Activated CD4-positive, alpha-beta memory T cell treated with anti-CD3 and anti-CD28 coated beads, Interleukin-2, amount 10 ng/mL, durations not matched to agents 7 days and 5 days (primary cell): ENCODE measurements at regions not wholly inside any gene's neighbourhood (a gene's known extent, or its start where the extent isn't known, plus 50 kb on each side); places are given as distances from the start of the nearest gene placed in this dataset.

Experiments used
- CTCF ChIA-PET: fragments of 350-600 bp; sonication (Branson Sonifier 250); formaldehyde crosslinking; loops from one replicate; lab custom pipeline; 2021; ENCODE audit warnings: antibody characterized with exemption, inconsistent platforms; lab: Charles Lee
- POLR2A ChIA-PET: fragments of 350-600 bp; sonication (Branson Sonifier 250); formaldehyde crosslinking; loops from one replicate; lab custom pipeline; 2021; ENCODE audit warnings: antibody characterized with exemption; lab: Charles Lee
- DNase-seq: peaks from one replicate; pipeline ENCODE4 v3.0.0-alpha.2; 2020
- H3K27ac Mint-ChIP-seq: one replicate; pipeline ENCODE4 v1.8.0; 2021; ENCODE audit warnings: mild to moderate bottlenecking, mixed read lengths
- H3K27me3 Mint-ChIP-seq: one replicate; pipeline ENCODE4 v1.8.0; 2021; ENCODE audit warnings: mixed read lengths
- H3K36me3 Mint-ChIP-seq: one replicate; pipeline ENCODE4 v1.8.0; 2021; ENCODE audit warnings: low read depth, mixed read lengths
- H3K4me1 Mint-ChIP-seq: one replicate; pipeline ENCODE4 v1.8.0; 2021; ENCODE audit warnings: mixed read lengths
- H3K4me3 Mint-ChIP-seq: one replicate; pipeline ENCODE4 v1.8.0; 2021; ENCODE audit warnings: mild to moderate bottlenecking, mixed read lengths
- H3K9me3 Mint-ChIP-seq: one replicate; pipeline ENCODE4 v1.8.0; 2021; ENCODE audit warnings: mixed read lengths

- Mint-ChIP-seq H3K27ac (no peak overlapping the region), H3K27me3 (no peaks in the 10 kb centered on the region), H3K4me3 (no peak overlapping the region), H3K4me1 (no peaks in the 10 kb centered on the region), H3K9me3 (no peaks in the 10 kb centered on the region), H3K36me3 (no peaks in the 10 kb centered on the region)
- DNase-seq, result no peak
- POLR2A ChIA-PET, result no interaction called here
- CTCF ChIA-PET, result no interaction called here
Observed at GRCh38 chr2:142791335-142791734, 86.1 kb upstream of the KYNU start.

GRCh38 chr2:142786918-142787702, 90.4 kb upstream of the KYNU start:
- ChIA-PET CTCF (no interaction called here), POLR2A (no interaction called here)
- no peaks in the 10 kb centered on the region for H3K36me3 Mint-ChIP-seq
- no peak overlapping the region for H3K4me3 Mint-ChIP-seq
- no peaks in the 10 kb centered on the region for H3K4me1 Mint-ChIP-seq
- DNase-seq, result no peak
- no peaks in the 10 kb centered on the region for H3K27me3 Mint-ChIP-seq
- no peaks in the 10 kb centered on the region for H3K9me3 Mint-ChIP-seq
- no peak overlapping the region for H3K27ac Mint-ChIP-seq

- POLR2A ChIA-PET, result no interaction called here
- H3K27ac Mint-ChIP-seq, result no peak overlapping the region
- H3K36me3 Mint-ChIP-seq, result no peaks in the 10 kb centered on the region
Observed at GRCh38 chr2:142782942-142783443, 94.5 kb upstream of the KYNU start.

GRCh38 chr2:142781146-142781545, 96.3 kb upstream of the KYNU start:
- no peaks in the 10 kb centered on the region for H3K9me3 Mint-ChIP-seq
- ChIA-PET CTCF (no interaction called here), POLR2A (no interaction called here)
- no peak for DNase-seq
- no peaks in the 10 kb centered on the region for H3K27me3 Mint-ChIP-seq
- no peaks in the 10 kb centered on the region for H3K4me1 Mint-ChIP-seq
- no peak overlapping the region for H3K27ac Mint-ChIP-seq
- no peak overlapping the region for H3K4me3 Mint-ChIP-seq
- H3K36me3 Mint-ChIP-seq, result no peaks in the 10 kb centered on the region

More at GRCh38 chr2:142782942-142783443, 94.5 kb upstream of the KYNU start:
- no peaks in the 10 kb centered on the region for H3K27me3 Mint-ChIP-seq
- no peaks in the 10 kb centered on the region for H3K4me1 Mint-ChIP-seq
- DNase-seq, result no peak
- no peaks in the 10 kb centered on the region for H3K9me3 Mint-ChIP-seq
- CTCF ChIA-PET, result no interaction called here
- no peak overlapping the region for H3K4me3 Mint-ChIP-seq

- ChIA-PET CTCF (no interaction called here), POLR2A (no interaction called here)
- no peaks in the 10 kb centered on the region for H3K4me1 Mint-ChIP-seq
- H3K4me3 Mint-ChIP-seq, result no peak overlapping the region
- DNase-seq, result no peak
- H3K27ac Mint-ChIP-seq, result no peak overlapping the region
- no peaks in the 10 kb centered on the region for H3K27me3 Mint-ChIP-seq
- no peaks in the 10 kb centered on the region for H3K36me3 Mint-ChIP-seq
- no peaks in the 10 kb centered on the region for H3K9me3 Mint-ChIP-seq
Observed at GRCh38 chr2:142778289-142778688, 99.2 kb upstream of the KYNU start.

GRCh38 chr2:142777742-142778141, 99.7 kb upstream of the KYNU start:
- no peak for DNase-seq
- Mint-ChIP-seq H3K27me3 (no peaks in the 10 kb centered on the region), H3K4me3 (no peak overlapping the region), H3K4me1 (no peaks in the 10 kb centered on the region), H3K27ac (no peak overlapping the region), H3K9me3 (no peaks in the 10 kb centered on the region), H3K36me3 (no peaks in the 10 kb centered on the region)
- ChIA-PET CTCF (no interaction called here), POLR2A (no interaction called here)

- H3K4me1 Mint-ChIP-seq, result no peaks in the 10 kb centered on the region
- ChIA-PET POLR2A (no interaction called here), CTCF (no interaction called here)
- no peaks in the 10 kb centered on the region for H3K27me3 Mint-ChIP-seq
- no peak overlapping the region for H3K4me3 Mint-ChIP-seq
- no peak for DNase-seq
- peaks cover 3% of the 10 kb centered on the region for H3K9me3 Mint-ChIP-seq
- H3K36me3 Mint-ChIP-seq, result no peaks in the 10 kb centered on the region
- H3K27ac Mint-ChIP-seq, result no peak overlapping the region
Observed at GRCh38 chr2:142769761-142770160, 107.7 kb upstream of the KYNU start.

- POLR2A ChIA-PET, result no interaction called here
- H3K27ac Mint-ChIP-seq, result no peak overlapping the region
- peaks cover 3% of the 10 kb centered on the region for H3K9me3 Mint-ChIP-seq
- H3K4me3 Mint-ChIP-seq, result no peak overlapping the region
- CTCF ChIA-PET, result no interaction called here
- no peaks in the 10 kb centered on the region for H3K36me3 Mint-ChIP-seq
- no peak for DNase-seq
- H3K4me1 Mint-ChIP-seq, result no peaks in the 10 kb centered on the region
- no peaks in the 10 kb centered on the region for H3K27me3 Mint-ChIP-seq
Observed at GRCh38 chr2:142767847-142768246, 109.6 kb upstream of the KYNU start.

- ChIA-PET POLR2A (no interaction called here), CTCF (no interaction called here)
- Mint-ChIP-seq H3K9me3 (no peaks in the 10 kb centered on the region), H3K4me1 (no peaks in the 10 kb centered on the region), H3K27ac (no peak overlapping the region), H3K4me3 (no peak overlapping the region), H3K36me3 (no peaks in the 10 kb centered on the region), H3K27me3 (no peaks in the 10 kb centered on the region)
- no peak for DNase-seq
Observed at GRCh38 chr2:142758973-142759372, 118.5 kb upstream of the KYNU start.

- Mint-ChIP-seq H3K36me3 (no peaks in the 10 kb centered on the region), H3K9me3 (no peaks in the 10 kb centered on the region), H3K27ac (no peak overlapping the region), H3K4me3 (no peak overlapping the region), H3K4me1 (no peaks in the 10 kb centered on the region), H3K27me3 (no peaks in the 10 kb centered on the region)
- no peak for DNase-seq
- ChIA-PET POLR2A (interaction anchor here (0.7 kb wide), 1 partner anchor 20 kb away, joined by 3 read pairs; no protein-coding TSS in a partner anchor), CTCF (no interaction called here)
Observed at GRCh38 chr2:142757111-142757510, 120.4 kb upstream of the KYNU start.

GRCh38 chr2:142756430-142756829, 121.0 kb upstream of the KYNU start:
- H3K36me3 Mint-ChIP-seq, result no peaks in the 10 kb centered on the region
- H3K4me1 Mint-ChIP-seq, result no peaks in the 10 kb centered on the region
- H3K9me3 Mint-ChIP-seq, result no peaks in the 10 kb centered on the region
- CTCF ChIA-PET, result no interaction called here
- no peak overlapping the region for H3K4me3 Mint-ChIP-seq
- H3K27ac Mint-ChIP-seq, result no peak overlapping the region
- H3K27me3 Mint-ChIP-seq, result no peaks in the 10 kb centered on the region
- POLR2A ChIA-PET, result interaction anchor here (0.7 kb wide), 1 partner anchor 20 kb away, joined by 3 read pairs; no protein-coding TSS in a partner anchor
- no peak for DNase-seq

- CTCF ChIA-PET, result no interaction called here
- Mint-ChIP-seq H3K27me3 (no peaks in the 10 kb centered on the region), H3K4me1 (no peaks in the 10 kb centered on the region), H3K4me3 (no peak overlapping the region), H3K27ac (no peak overlapping the region), H3K9me3 (no peaks in the 10 kb centered on the region), H3K36me3 (no peaks in the 10 kb centered on the region)
- no peak for DNase-seq
- POLR2A ChIA-PET, result no interaction called here
Observed at GRCh38 chr2:142755191-142755590, 122.3 kb upstream of the KYNU start.

- H3K4me3 Mint-ChIP-seq, result no peak overlapping the region
- no peaks in the 10 kb centered on the region for H3K27me3 Mint-ChIP-seq
- H3K9me3 Mint-ChIP-seq, result no peaks in the 10 kb centered on the region
- DNase-seq, result no peak
- no peak overlapping the region for H3K27ac Mint-ChIP-seq
- H3K4me1 Mint-ChIP-seq, result no peaks in the 10 kb centered on the region
- H3K36me3 Mint-ChIP-seq, result no peaks in the 10 kb centered on the region
- ChIA-PET POLR2A (no interaction called here), CTCF (no interaction called here)
Observed at GRCh38 chr2:142754182-142754581, 123.3 kb upstream of the KYNU start.

- H3K27me3 Mint-ChIP-seq, result no peaks in the 10 kb centered on the region
- no peak overlapping the region for H3K4me3 Mint-ChIP-seq
- H3K27ac Mint-ChIP-seq, result no peak overlapping the region
- H3K36me3 Mint-ChIP-seq, result no peaks in the 10 kb centered on the region
- DNase-seq, result no peak
- CTCF ChIA-PET, result no interaction called here
- H3K9me3 Mint-ChIP-seq, result peaks cover 2% of the 10 kb centered on the region
- H3K4me1 Mint-ChIP-seq, result no peaks in the 10 kb centered on the region
- POLR2A ChIA-PET, result no interaction called here
Observed at GRCh38 chr2:142750858-142751257, 126.6 kb upstream of the KYNU start.
